NOMO-1 (cell line): ENCODE measurements at regions not wholly inside any gene's neighbourhood (a gene's known extent, or its start where the extent isn't known, plus 50 kb on each side); places are given as distances from the start of the nearest gene placed in this dataset.

Experiments used
- DNase-seq, 2 experiments: peaks; one replicate each; lab custom pipeline; 2025; ENCODE audit not compliant: unreplicated experiment in 2 of 2; lab: John Stamatoyannopoulos, UW

GRCh38 chr14:97376310-97376709 lies 579.1 kb downstream of the VRK1 start:
- DNase-seq = no peak

GRCh38 chr14:97377550-97377949 lies 580.4 kb downstream of the VRK1 start:
- DNase-seq = no peak

- DNase-seq = no peak
Observed at GRCh38 chr14:97379091-97379531, 581.9 kb downstream of the VRK1 start.

GRCh38 chr14:97380539-97380941 lies 583.4 kb downstream of the VRK1 start:
- DNase-seq = no peak

GRCh38 chr14:97381309-97381708 lies 584.1 kb downstream of the VRK1 start:
- no peak for DNase-seq

GRCh38 chr14:97382616-97383226 lies 585.5 kb downstream of the VRK1 start:
- no peak for DNase-seq

GRCh38 chr14:97385727-97386126 lies 588.5 kb downstream of the VRK1 start:
- DNase-seq = no peak

- no peak for DNase-seq
Observed at GRCh38 chr14:97387252-97387874, 590.2 kb downstream of the VRK1 start.

- DNase-seq = no peak
Observed at GRCh38 chr14:97388408-97388807, 591.2 kb downstream of the VRK1 start.

GRCh38 chr14:97390096-97390724 lies 593.0 kb downstream of the VRK1 start:
- DNase-seq = no peak

GRCh38 chr14:97393244-97393643 lies 596.1 kb downstream of the VRK1 start:
- no peak for DNase-seq

GRCh38 chr14:97395068-97395467 lies 597.9 kb downstream of the VRK1 start:
- no peak for DNase-seq

- DNase-seq = no peak
Observed at GRCh38 chr14:97401714-97402113, 604.5 kb downstream of the VRK1 start.

GRCh38 chr14:97402279-97402678 lies 605.1 kb downstream of the VRK1 start:
- no peak for DNase-seq

GRCh38 chr14:97407701-97408407 lies 610.7 kb downstream of the VRK1 start:
- no peak for DNase-seq

- no peak for DNase-seq
Observed at GRCh38 chr14:97408503-97408902, 611.3 kb downstream of the VRK1 start.

GRCh38 chr14:97408937-97409815 lies 612.0 kb downstream of the VRK1 start:
- DNase-seq = no peak

GRCh38 chr14:97410667-97411620 lies 613.8 kb downstream of the VRK1 start:
- no peak for DNase-seq

GRCh38 chr14:97411938-97412612 lies 614.9 kb downstream of the VRK1 start:
- DNase-seq = no peak
